HFFc6 (cell line): ENCODE measurements at regions not wholly inside any gene's neighbourhood (a gene's known extent, or its start where the extent isn't known, plus 50 kb on each side); places are given as distances from the start of the nearest gene placed in this dataset.

Experiments used
- DNase-seq: peaks from one replicate; pipeline ENCODE4 v3.0.0-alpha.2; 2018
- H3K27ac Mint-ChIP-seq: 2 replicates; pipeline ENCODE4 v1.8.0; 2020; ENCODE audit warnings: mild to moderate bottlenecking, mixed read lengths
- H3K27me3 Mint-ChIP-seq: 2 replicates; pipeline ENCODE4 v1.8.0; 2021; ENCODE audit warnings: mild to moderate bottlenecking, moderate library complexity, mixed read lengths; ENCODE audit not compliant: insufficient read depth
- H3K36me3 Mint-ChIP-seq: 2 replicates; pipeline ENCODE4 v1.8.0; 2021; ENCODE audit warnings: low read depth, mixed read lengths
- H3K4me1 Mint-ChIP-seq: 2 replicates; pipeline ENCODE4 v1.8.0; 2020; ENCODE audit warnings: low read depth, mixed read lengths
- H3K4me3 Mint-ChIP-seq: 2 replicates; pipeline ENCODE4 v1.8.0; 2020; ENCODE audit warnings: mild to moderate bottlenecking, moderate library complexity, mixed read lengths
- H3K9me3 Mint-ChIP-seq: 2 replicates; pipeline ENCODE4 v1.8.0; 2020; ENCODE audit warnings: mild to moderate bottlenecking, mixed read lengths
- CTCF ChIP-seq: fragments of 200-600 bp; sonication (generic); IDR thresholded peaks from 2 replicates; pipeline ENCODE4 v1.5.0; 2021; ENCODE audit warnings: antibody characterized with exemption, mild to moderate bottlenecking

- Mint-ChIP-seq H3K9me3 (0 out of 2 replicates have a peak, but pooled peaks cover 7% of the 10 kb centered on the region), H3K27me3 (peaks cover 6% of the 10 kb centered on the region), H3K36me3 (peaks cover 8% of the 10 kb centered on the region; the same call in 1 of the 2 replicates), H3K4me1 (no peaks in the 10 kb centered on the region), H3K27ac (no peak overlapping the region), H3K4me3 (no peak overlapping the region)
- no peak for TF ChIP-seq CTCF
- no peak for DNase-seq
These were observed 59.8 kb upstream of the NAV2 start for GRCh38 chr11:19652623-19653375.

- peaks cover 6% of the 10 kb centered on the region for H3K27me3 Mint-ChIP-seq
- H3K4me1 Mint-ChIP-seq: peaks cover 9% of the 10 kb centered on the region
- no peak overlapping the region for H3K4me3 Mint-ChIP-seq
- H3K9me3 Mint-ChIP-seq: 0 out of 2 replicates have a peak, but pooled peaks cover 7% of the 10 kb centered on the region
- no peak for TF ChIP-seq CTCF
- no peak for DNase-seq
- H3K36me3 Mint-ChIP-seq: peaks cover 8% of the 10 kb centered on the region; the same call in 1 of the 2 replicates
- no peak overlapping the region for H3K27ac Mint-ChIP-seq
These were observed 61.0 kb upstream of the NAV2 start for GRCh38 chr11:19651653-19652052.

- TF ChIP-seq CTCF: no peak
- Mint-ChIP-seq H3K27ac (no peak overlapping the region), H3K4me1 (peaks cover 16% of the 10 kb centered on the region), H3K9me3 (0 out of 2 replicates have a peak, but pooled peaks cover 7% of the 10 kb centered on the region), H3K27me3 (peaks cover 11% of the 10 kb centered on the region), H3K36me3 (peaks cover 8% of the 10 kb centered on the region; the same call in 1 of the 2 replicates), H3K4me3 (no peak overlapping the region)
- no peak for DNase-seq
These were observed 61.6 kb upstream of the NAV2 start for GRCh38 chr11:19651028-19651427.

- Mint-ChIP-seq H3K27ac (no peak overlapping the region), H3K9me3 (0 out of 2 replicates have a peak, but pooled peaks cover 7% of the 10 kb centered on the region), H3K36me3 (peaks cover 8% of the 10 kb centered on the region; the same call in 1 of the 2 replicates), H3K4me3 (no peak overlapping the region), H3K4me1 (peaks cover 16% of the 10 kb centered on the region), H3K27me3 (peaks cover 11% of the 10 kb centered on the region)
- no peak for DNase-seq
- no peak for TF ChIP-seq CTCF
These were observed 62.2 kb upstream of the NAV2 start for GRCh38 chr11:19650467-19650866.

GRCh38 chr11:19649751-19650150, 62.9 kb upstream of the NAV2 start:
- Mint-ChIP-seq H3K27me3 (peaks cover 15% of the 10 kb centered on the region), H3K4me1 (peaks cover 16% of the 10 kb centered on the region), H3K4me3 (no peak overlapping the region), H3K9me3 (0 out of 2 replicates have a peak, but pooled peaks cover 3% of the 10 kb centered on the region), H3K36me3 (peaks cover 4% of the 10 kb centered on the region), H3K27ac (no peak overlapping the region)
- no peak for TF ChIP-seq CTCF
- no peak for DNase-seq
